GM21529 (cell line): ENCODE measurements at regions not wholly inside any gene's neighbourhood (a gene's known extent, or its start where the extent isn't known, plus 50 kb on each side); places are given as distances from the start of the nearest gene placed in this dataset.
A peak's percentile ranks its signal among the peaks of the same experiment; 100 is the strongest.
"Not testable (repeated sequence)": the region's sequence is repeated elsewhere in the genome, so short reads cannot be mapped to it uniquely, and the experiment has no call there.

Experiments used
- ATAC-seq: cut with Tn5 transposase; IDR thresholded peaks from one replicate; pipeline ENCODE4 v1.9.1; 2021; ENCODE audit not compliant: unreplicated experiment

- no peak for ATAC-seq
Measured at GRCh38 chr10:5576780-5577624, 52.2 kb downstream of the CALML3 start.

GRCh38 chr10:5580038-5580428, 55.3 kb downstream of the CALML3 start:
- not testable (repeated sequence) for ATAC-seq

GRCh38 chr10:5581670-5582566, 57.2 kb downstream of the CALML3 start:
- peak; percentile 65 for ATAC-seq

- ATAC-seq: no peak
Measured at GRCh38 chr10:5582736-5583135, 58.0 kb downstream of the CALML3 start.

- ATAC-seq: peak; percentile 53
Measured at GRCh38 chr10:5583525-5584175, 58.9 kb downstream of the CALML3 start.

GRCh38 chr10:5584895-5585516, 60.2 kb downstream of the CALML3 start:
- peak; percentile 45 for ATAC-seq

GRCh38 chr10:5585517-5586206, 60.9 kb downstream of the CALML3 start:
- ATAC-seq: no peak

- ATAC-seq: no peak
Measured at GRCh38 chr10:5587151-5588079, 62.7 kb downstream of the CALML3 start.

GRCh38 chr10:5588080-5588453, 63.3 kb downstream of the CALML3 start:
- no peak for ATAC-seq

- ATAC-seq: no peak
Measured at GRCh38 chr10:5588603-5589002, 63.8 kb downstream of the CALML3 start.
